ENCODE measurements at regions not wholly inside any gene's neighbourhood (a gene's known extent, or its start where the extent isn't known, plus 50 kb on each side); places are given as distances from the start of the nearest gene placed in this dataset.
"Not testable (repeated sequence)": the region's sequence is repeated elsewhere in the genome, so short reads cannot be mapped to it uniquely, and the experiment has no call there.

GRCh38 chr3:181326637-181327223 lies 337.2 kb upstream of the DNAJC19 start:
- peak; percentile 3 for DNase-seq

- not testable (repeated sequence) for DNase-seq
Observed at GRCh38 chr3:181324516-181324915, 335.0 kb upstream of the DNAJC19 start.

- DNase-seq: no peak
Observed at GRCh38 chr3:181318321-181318720, 328.8 kb upstream of the DNAJC19 start.

GRCh38 chr3:181317508-181317907 lies 328.0 kb upstream of the DNAJC19 start:
- no peak for DNase-seq

GRCh38 chr3:181316482-181316881 lies 326.9 kb upstream of the DNAJC19 start:
- no peak for DNase-seq

GRCh38 chr3:181313335-181313734 lies 323.8 kb upstream of the DNAJC19 start:
- DNase-seq: no peak

GRCh38 chr3:181311186-181311585 lies 321.6 kb upstream of the DNAJC19 start:
- no peak for DNase-seq

GRCh38 chr3:181302960-181303359 lies 313.4 kb upstream of the DNAJC19 start:
- no peak for DNase-seq

GRCh38 chr3:181300033-181300432 lies 310.5 kb upstream of the DNAJC19 start:
- no peak for DNase-seq

GRCh38 chr3:181298421-181298820 lies 308.9 kb upstream of the DNAJC19 start:
- no peak for DNase-seq

GRCh38 chr3:181292984-181293383 lies 303.4 kb upstream of the DNAJC19 start:
- DNase-seq: no peak

- no peak for DNase-seq
Observed at GRCh38 chr3:181290941-181291340, 301.4 kb upstream of the DNAJC19 start.

GRCh38 chr3:181289306-181289705 lies 299.8 kb upstream of the DNAJC19 start:
- DNase-seq: no peak

- no peak for DNase-seq
Observed at GRCh38 chr3:181288145-181288544, 298.6 kb upstream of the DNAJC19 start.

GRCh38 chr3:181279239-181279565 lies 289.7 kb upstream of the DNAJC19 start:
- no peak for DNase-seq

GRCh38 chr3:181278468-181279238 lies 289.1 kb upstream of the DNAJC19 start:
- DNase-seq: no peak

- DNase-seq: no peak
Observed at GRCh38 chr3:181276358-181276896, 286.9 kb upstream of the DNAJC19 start.

- no peak for DNase-seq
Observed at GRCh38 chr3:181274025-181274424, 284.5 kb upstream of the DNAJC19 start.

- no peak for DNase-seq
Observed at GRCh38 chr3:181267312-181267711, 277.8 kb upstream of the DNAJC19 start.

GRCh38 chr3:181265750-181266333 lies 276.3 kb upstream of the DNAJC19 start:
- DNase-seq: no peak

- DNase-seq: no peak
Observed at GRCh38 chr3:181264486-181264885, 274.9 kb upstream of the DNAJC19 start.

GRCh38 chr3:181253796-181254195 lies 264.3 kb upstream of the DNAJC19 start:
- DNase-seq: no peak

GRCh38 chr3:181252631-181253030 lies 263.1 kb upstream of the DNAJC19 start:
- DNase-seq: no peak

GRCh38 chr3:181250714-181251113 lies 261.2 kb upstream of the DNAJC19 start:
- DNase-seq: no peak
